GM21381 (cell line): ENCODE measurements at regions not wholly inside any gene's neighbourhood (a gene's known extent, or its start where the extent isn't known, plus 50 kb on each side); places are given as distances from the start of the nearest gene placed in this dataset.

Source experiments
- ATAC-seq: cut with Tn5 transposase; IDR thresholded peaks from one replicate; pipeline ENCODE4 v1.9.1; 2021; ENCODE audit warnings: mild to moderate bottlenecking, moderate library complexity; ENCODE audit not compliant: unreplicated experiment

- ATAC-seq, result no peak
Measured at GRCh38 chr7:3229904-3230470, 71.1 kb upstream of the SDK1 start.

DNA sequence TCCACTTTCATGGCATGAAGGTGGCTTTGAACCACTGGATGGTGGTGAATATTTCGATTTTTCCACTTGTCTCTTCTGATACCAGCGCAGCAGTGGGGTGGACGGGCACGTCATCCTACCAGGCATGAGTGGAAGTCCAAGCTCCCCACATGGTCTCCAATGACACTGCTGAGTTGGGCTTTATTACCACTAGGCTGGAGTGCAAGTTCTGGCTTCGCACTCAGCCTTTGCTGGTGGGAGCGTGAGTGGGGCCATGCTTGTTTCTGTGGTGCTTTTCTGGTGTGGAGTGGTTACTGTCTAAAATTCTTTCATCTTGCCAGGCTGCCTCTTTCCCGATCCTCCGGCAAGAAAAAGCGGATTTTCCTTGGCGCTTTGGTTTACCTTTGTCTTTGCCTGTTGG, 70.1 kb upstream of the SDK1 start:
- no peak for ATAC-seq

DNA sequence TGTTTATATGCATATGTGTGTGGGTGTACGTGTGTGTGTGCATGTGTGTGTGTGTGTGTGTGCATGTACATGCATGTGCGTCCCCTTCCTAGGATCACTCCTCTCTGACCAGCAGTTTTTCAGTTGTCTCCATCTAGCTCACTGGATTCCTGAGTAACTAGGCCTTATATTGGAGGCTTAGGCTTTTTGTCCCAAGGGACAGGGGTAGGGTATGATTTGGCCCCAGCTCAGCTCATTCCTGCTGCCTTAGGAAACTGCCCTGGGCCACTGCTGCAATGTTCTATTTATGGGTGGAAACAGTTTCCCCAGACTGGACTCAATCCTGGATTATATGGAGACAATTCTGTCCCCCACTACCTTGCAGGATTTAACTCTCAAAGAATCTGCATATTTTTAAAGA, 68.8 kb upstream of the SDK1 start:
- no peak for ATAC-seq

DNA sequence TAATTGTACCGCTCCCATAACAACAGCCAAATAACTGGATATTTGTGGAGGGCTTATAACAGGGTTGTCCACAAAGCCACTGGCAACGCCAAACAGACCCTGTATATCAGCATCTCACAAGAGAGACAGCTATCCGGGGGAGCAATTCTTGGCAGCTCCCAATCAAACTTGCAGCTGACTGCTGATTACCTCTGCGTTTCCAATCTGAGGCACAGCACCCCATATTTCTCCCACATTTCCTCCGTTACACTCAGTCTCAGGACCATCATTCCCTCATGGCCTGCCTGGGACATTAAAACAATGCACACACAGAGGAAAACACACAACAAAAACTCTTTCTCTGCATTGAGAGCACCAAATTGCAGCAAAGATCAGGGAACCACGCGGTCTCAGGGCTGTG, 67.8 kb upstream of the SDK1 start:
- ATAC-seq, result no peak

DNA sequence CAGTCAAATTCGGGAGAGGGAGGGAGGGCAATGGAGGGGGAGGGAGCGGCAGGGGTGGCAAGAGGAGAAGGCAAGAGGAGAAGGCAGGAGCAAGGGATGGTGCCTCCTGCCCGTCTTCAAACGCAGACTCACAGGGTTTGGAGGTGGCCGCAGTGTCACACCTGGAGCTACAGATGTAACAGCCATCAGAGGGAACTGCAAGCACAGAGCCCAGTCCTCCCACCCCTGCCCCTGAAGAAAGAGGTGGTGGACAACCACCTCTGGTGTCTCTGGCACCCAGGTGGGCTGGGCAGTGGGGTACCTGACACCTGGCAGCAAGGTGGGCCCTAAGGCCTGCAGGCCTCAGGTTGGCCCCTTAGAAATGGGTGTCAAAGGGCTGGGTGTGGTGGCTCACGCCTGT, 67.0 kb upstream of the SDK1 start:
- no peak for ATAC-seq

- ATAC-seq, result no peak
Measured at GRCh38 chr7:3234851-3235250, 66.2 kb upstream of the SDK1 start.

GRCh38 chr7:3235322-3235721, 65.7 kb upstream of the SDK1 start:
- ATAC-seq, result no peak

- ATAC-seq, result no peak
Measured at GRCh38 chr7:3236268-3236667, 64.8 kb upstream of the SDK1 start.

GRCh38 chr7:3238525-3239210, 62.4 kb upstream of the SDK1 start:
- ATAC-seq, result no peak

- ATAC-seq, result no peak
Measured at GRCh38 chr7:3239291-3239691, 61.8 kb upstream of the SDK1 start.

DNA sequence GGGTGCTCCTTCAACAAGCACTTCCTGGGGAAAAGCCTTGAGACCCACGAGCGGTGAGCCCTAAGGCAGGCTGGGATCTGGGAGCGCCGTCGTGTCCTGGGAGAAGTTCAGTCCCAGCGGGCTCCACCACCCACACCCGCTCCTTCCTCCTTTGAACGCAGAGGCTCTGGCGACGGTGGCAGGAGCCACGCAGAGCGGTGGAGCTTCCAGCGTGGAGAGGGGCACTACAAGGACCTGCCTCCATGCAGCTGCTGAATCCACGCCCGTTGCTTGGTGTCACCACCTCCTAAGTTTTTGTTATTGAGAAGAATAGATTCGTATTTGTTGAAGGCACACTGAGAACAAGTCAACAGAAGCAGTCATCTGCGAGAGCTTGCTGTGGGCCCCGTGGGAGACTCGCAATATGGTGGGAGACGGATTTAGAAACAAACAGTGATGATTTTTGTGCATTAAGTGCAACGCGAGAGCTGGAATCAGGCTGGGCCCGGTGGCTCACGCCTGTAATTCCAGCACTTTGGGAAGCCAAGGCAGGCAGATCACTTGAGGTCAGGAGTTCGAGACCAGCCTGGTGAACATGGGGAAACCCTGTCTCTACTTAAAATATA, 60.1 kb upstream of the SDK1 start:
- no peak for ATAC-seq

GRCh38 chr7:3241686-3242258, 59.3 kb upstream of the SDK1 start:
- no peak for ATAC-seq

DNA sequence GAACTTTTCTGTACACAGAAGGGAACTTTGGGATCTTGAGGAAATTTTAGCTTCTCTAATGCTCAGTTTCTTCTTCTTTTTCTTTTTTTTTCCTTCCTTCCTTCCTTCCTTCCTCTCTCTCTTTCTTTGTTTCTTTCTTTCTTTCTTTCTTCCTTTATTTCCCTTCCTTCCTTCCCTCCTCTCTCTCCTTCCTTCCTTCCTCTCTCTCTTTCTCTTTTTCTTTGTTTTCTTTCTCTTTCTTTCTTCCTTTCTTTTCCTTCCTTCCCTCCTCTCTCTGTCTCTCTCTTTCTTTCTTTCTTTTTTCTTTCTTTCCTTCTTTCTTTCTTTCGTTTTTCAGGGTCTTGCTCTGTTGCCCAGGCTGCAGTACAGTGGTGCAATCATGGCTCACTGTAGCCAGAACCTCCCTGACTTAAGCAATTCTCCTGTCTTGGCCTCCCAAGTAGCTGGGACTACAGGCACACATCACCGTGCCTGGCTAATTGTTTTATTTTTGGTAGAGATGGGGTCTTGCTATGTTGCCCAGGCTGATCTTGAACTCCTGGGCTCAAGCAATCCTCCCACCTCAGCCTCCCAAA, 58.6 kb upstream of the SDK1 start:
- no peak for ATAC-seq

DNA sequence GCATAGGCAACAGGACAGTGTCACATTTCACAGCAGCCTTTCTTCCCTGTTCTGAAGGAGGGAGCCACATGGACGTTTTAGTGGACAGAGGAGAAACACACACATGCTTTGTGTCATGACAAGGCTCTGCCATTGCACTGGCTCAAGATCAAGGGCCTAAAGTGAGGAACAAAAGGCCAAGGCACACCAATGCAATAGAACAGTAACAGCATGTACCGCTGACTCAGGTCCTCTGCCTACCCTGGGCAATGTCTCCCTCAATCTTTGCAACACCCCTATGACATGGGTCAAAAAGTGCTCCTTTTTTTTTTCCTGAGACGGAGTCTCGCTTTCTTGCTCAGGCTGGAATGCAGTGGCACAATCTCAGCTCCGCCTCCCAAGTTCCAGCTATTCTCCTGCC, 57.8 kb upstream of the SDK1 start:
- no peak for ATAC-seq

DNA sequence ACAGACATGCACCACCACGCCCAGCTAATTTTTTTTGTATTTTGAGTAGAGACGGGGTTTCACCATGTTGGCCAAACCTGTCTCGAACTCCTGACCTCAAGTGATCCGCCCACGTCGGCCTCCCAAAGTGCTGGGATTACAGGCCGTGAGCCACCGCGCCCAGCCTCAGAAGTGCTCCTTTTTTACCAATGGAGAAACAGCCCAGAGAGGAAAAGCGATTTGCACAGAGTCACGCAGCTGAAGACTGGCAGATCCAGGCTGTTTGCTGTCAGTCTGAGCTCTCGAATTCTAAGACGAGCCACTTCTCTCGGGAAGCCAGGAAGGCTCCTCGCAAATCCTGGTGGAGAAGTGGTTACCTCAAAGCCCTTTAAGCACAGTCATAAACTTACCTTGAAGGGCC, 57.4 kb upstream of the SDK1 start:
- no peak for ATAC-seq

DNA sequence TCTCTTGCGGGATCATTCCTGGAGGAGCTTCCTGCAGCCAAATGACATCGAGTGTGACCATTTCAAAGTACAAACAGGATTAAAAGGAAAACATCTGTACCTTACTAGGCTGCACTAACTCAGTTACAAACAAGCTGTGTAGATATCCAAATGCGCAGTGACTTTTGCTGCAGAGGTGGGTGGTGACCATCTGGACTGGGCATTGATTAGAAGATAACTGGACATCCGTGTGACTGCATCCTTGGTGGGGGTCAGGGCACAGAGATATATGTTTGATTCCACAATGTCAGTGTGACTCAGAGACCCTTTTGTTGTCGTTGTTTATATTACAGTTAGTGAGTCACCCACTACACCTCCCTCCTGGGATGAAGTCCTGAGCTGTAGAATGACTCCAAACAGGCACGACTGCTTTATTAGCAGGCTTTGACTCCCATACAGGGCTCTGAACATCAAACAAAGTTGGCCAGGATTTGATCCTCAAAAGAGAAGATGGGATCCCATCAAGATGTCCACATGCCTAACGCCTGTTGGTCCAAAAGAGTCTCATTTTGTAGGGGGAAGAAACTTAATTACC, 56.7 kb upstream of the SDK1 start:
- no peak for ATAC-seq

- no peak for ATAC-seq
Measured at GRCh38 chr7:3245077-3245476, 56.0 kb upstream of the SDK1 start.

DNA sequence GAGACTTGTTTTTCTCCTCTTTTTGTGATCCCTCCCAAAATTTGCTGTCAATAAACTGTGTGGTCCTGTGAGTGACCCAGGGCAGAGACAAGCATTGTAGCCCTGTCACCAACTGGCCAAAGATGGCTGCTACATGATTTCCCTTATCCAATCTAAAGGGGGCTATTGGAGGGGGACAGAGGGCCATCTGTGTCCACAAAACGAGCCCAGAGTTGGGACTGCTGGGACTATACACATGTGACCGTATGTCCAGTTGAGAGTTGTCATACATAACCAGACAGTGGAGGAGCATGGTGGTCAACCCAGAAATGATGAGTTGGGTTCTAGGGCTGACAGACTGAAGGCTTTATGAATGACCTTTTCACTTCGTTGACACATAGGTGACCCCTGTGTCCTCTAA, 55.3 kb upstream of the SDK1 start:
- no peak for ATAC-seq

DNA sequence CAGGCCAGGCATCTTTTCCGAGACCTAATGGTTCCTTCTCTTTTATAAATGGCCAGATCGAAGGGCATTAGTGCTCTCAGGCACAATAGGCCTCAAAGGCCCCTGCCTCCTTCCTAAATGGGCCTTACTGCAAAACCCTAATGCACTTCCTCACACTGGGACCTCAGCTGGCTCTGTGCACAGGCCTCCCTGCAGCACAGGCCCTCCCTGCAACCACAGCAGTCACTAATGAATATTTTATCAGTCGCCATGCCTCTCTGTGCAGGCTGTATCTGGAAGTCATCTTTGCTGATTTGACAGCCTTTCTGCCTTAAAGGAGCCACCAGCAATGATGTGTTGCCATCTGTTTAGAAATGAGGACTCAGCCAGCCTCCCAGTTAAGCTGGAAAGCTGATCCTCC, 54.9 kb upstream of the SDK1 start:
- ATAC-seq, result no peak

GRCh38 chr7:3246651-3247050, 54.4 kb upstream of the SDK1 start:
- no peak for ATAC-seq

DNA sequence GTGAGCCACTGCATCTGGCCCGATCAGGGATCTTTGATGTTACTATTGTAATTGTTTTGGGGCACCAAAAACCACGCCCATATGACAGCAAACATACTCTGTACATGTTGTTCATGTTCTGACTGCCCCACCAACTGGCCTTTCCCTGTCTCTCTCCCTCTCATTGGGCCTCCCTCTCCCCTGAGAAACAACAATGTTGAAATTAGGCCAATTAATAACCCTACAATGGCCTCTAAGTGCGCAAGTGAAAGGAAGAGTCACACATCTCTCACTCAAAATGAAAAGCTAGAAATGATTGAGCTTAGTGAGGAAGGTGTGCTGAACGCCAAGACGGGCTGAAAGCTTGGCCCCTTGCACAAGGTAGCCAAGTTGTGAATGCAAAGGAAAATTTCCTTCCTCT, 50.3 kb upstream of the SDK1 start:
- ATAC-seq, result no peak
